ENCODE measurements at regions not wholly inside any gene's neighbourhood (a gene's known extent, or its start where the extent isn't known, plus 50 kb on each side); places are given as distances from the start of the nearest gene placed in this dataset.
A peak's percentile ranks its signal among the peaks of the same experiment; 100 is the strongest.

- POLR2A ChIA-PET (ENCODE audit: unreplicated experiment) = no interaction called here
These were observed 607.1 kb downstream of the KCNT2 start for GRCh38 chr1:196001188-196001587.

GRCh38 chr1:195999022-195999421 lies 609.2 kb downstream of the KCNT2 start:
- Histone ChIP-seq H4K20me1 (ENCODE audit: insufficient read depth) (no peaks in the 10 kb centered on the region), H3K27me3 (ENCODE audit: insufficient read depth, low read depth) (no peaks in the 10 kb centered on the region), H3K27ac (no peak overlapping the region), H3K9me2 (ENCODE audit: insufficient read depth) (no peaks in the 10 kb centered on the region), H3K4me1 (replicated peaks; ENCODE audit: insufficient read depth) (peaks cover 24% of the 10 kb centered on the region), H3K9me3 (ENCODE audit: insufficient read depth, low read depth) (peaks cover 4% of the 10 kb centered on the region; the same call in 1 of the 2 replicates), H2AFZ (no peak overlapping the region), H3K4me3 (no peak overlapping the region), H3K4me2 (no peak overlapping the region), H3K79me2 (ENCODE audit: low read depth) (no peaks in the 10 kb centered on the region), H3K36me3 (ENCODE audit: low read depth) (no peaks in the 10 kb centered on the region), H3F3A (ENCODE audit: insufficient read depth, low read depth) (peaks cover 8% of the 10 kb centered on the region)
- ChIA-PET POLR2A (ENCODE audit: unreplicated experiment) (no interaction called here), CTCF (no interaction called here)
- no TSS peak for BruUV-seq (replicated peaks)
- intact Hi-C loops (cut with micrococcal nuclease; ENCODE audit: unreplicated experiment) = no loop called here
- no peak for DNase-seq
- TF ChIP-seq EZH2 (IDR thresholded peaks at IDR 0.05; ENCODE audit: low read depth) = no peak
- TF ChIP-seq CTCF (conservative IDR thresholded peaks at IDR 0.05) = no peak

More at GRCh38 chr1:196001188-196001587, 607.1 kb downstream of the KCNT2 start:
- H4K20me1 ChIP-seq (ENCODE audit: insufficient read depth) = no peaks in the 10 kb centered on the region
- no peaks in the 10 kb centered on the region for H3K27me3 ChIP-seq (ENCODE audit: insufficient read depth, low read depth)
- H2AFZ ChIP-seq = no peak overlapping the region
- DNase-seq = no peak
- TF ChIP-seq EZH2 (IDR thresholded peaks at IDR 0.05; ENCODE audit: low read depth) = no peak
- no peak for TF ChIP-seq CTCF (conservative IDR thresholded peaks at IDR 0.05)
- no peak overlapping the region for H3K4me2 ChIP-seq
- peaks cover 25% of the 10 kb centered on the region for H3K4me1 ChIP-seq (replicated peaks; ENCODE audit: insufficient read depth)
- intact Hi-C loops (cut with micrococcal nuclease; ENCODE audit: unreplicated experiment) = no loop called here
- no peaks in the 10 kb centered on the region for H3K79me2 ChIP-seq (ENCODE audit: low read depth)
- H3K36me3 ChIP-seq (ENCODE audit: low read depth) = no peaks in the 10 kb centered on the region
- BruUV-seq (replicated peaks) = no TSS peak
- peaks cover 8% of the 10 kb centered on the region for H3F3A ChIP-seq (ENCODE audit: insufficient read depth, low read depth)
- CTCF ChIA-PET = no interaction called here
- H3K27ac ChIP-seq = no peak overlapping the region
- H3K4me3 ChIP-seq = no peak overlapping the region
- H3K9me2 ChIP-seq (ENCODE audit: insufficient read depth) = no peaks in the 10 kb centered on the region
- peaks cover 4% of the 10 kb centered on the region; the same call in 1 of the 2 replicates for H3K9me3 ChIP-seq (ENCODE audit: insufficient read depth, low read depth)

GRCh38 chr1:195981448-195982139 lies 626.6 kb downstream of the KCNT2 start:
- DNase-seq = peak in 1 of 2 experiments; percentile 67
- no peaks in the 10 kb centered on the region for H3K79me2 ChIP-seq (ENCODE audit: low read depth)
- ChIA-PET POLR2A (ENCODE audit: unreplicated experiment) (no interaction called here), CTCF (no interaction called here)
- no peaks in the 10 kb centered on the region for H4K20me1 ChIP-seq (ENCODE audit: insufficient read depth)
- H3K9me3 ChIP-seq (ENCODE audit: insufficient read depth, low read depth) = no peaks in the 10 kb centered on the region
- H2AFZ ChIP-seq = no peak overlapping the region
- no peaks in the 10 kb centered on the region for H3K27me3 ChIP-seq (ENCODE audit: insufficient read depth, low read depth)
- H3K36me3 ChIP-seq (ENCODE audit: low read depth) = no peaks in the 10 kb centered on the region
- H3K4me1 ChIP-seq (replicated peaks; ENCODE audit: insufficient read depth) = peaks cover 5% of the 10 kb centered on the region; the same call in 1 of the 2 replicates
- H3K4me3 ChIP-seq = no peak overlapping the region
- intact Hi-C loops (cut with micrococcal nuclease; ENCODE audit: unreplicated experiment) = no loop called here
- TF ChIP-seq CTCF (conservative IDR thresholded peaks at IDR 0.05) = no peak
- TF ChIP-seq EZH2 (IDR thresholded peaks at IDR 0.05; ENCODE audit: low read depth) = no peak
- no peak overlapping the region for H3K27ac ChIP-seq
- no peak overlapping the region for H3K4me2 ChIP-seq
- no peaks in the 10 kb centered on the region; the same call in 1 of the 2 replicates for H3K9me2 ChIP-seq (ENCODE audit: insufficient read depth)
- BruUV-seq (replicated peaks) = no TSS peak
- H3F3A ChIP-seq (ENCODE audit: insufficient read depth, low read depth) = no peaks in the 10 kb centered on the region

Data from PC-9 (cell line).